ENCODE measurements at regions not wholly inside any gene's neighbourhood (a gene's known extent, or its start where the extent isn't known, plus 50 kb on each side); places are given as distances from the start of the nearest gene placed in this dataset.

GRCh38 chr19:13606156-13606555, 99.9 kb upstream of the CACNA1A start:
- no peak for DNase-seq (ENCODE audit: low read depth)

GRCh38 chr19:13604902-13605586, 98.8 kb upstream of the CACNA1A start:
- DNase-seq (ENCODE audit: low read depth): no peak

- DNase-seq (ENCODE audit: low read depth): no peak
Measured at GRCh38 chr19:13600802-13601201, 94.5 kb upstream of the CACNA1A start.

GRCh38 chr19:13600091-13600490, 93.8 kb upstream of the CACNA1A start:
- DNase-seq (ENCODE audit: low read depth): no peak

GRCh38 chr19:13599681-13600080, 93.4 kb upstream of the CACNA1A start:
- no peak for DNase-seq (ENCODE audit: low read depth)

GRCh38 chr19:13598098-13598497, 91.8 kb upstream of the CACNA1A start:
- no peak for DNase-seq (ENCODE audit: low read depth)

GRCh38 chr19:13597640-13598039, 91.4 kb upstream of the CACNA1A start:
- DNase-seq (ENCODE audit: low read depth): peak; percentile 3

- DNase-seq (ENCODE audit: low read depth): peak; percentile 81
Measured at GRCh38 chr19:13588957-13589833, 82.9 kb upstream of the CACNA1A start.

GRCh38 chr19:13585512-13585911, 79.2 kb upstream of the CACNA1A start:
- no peak for DNase-seq (ENCODE audit: low read depth)

GRCh38 chr19:13583753-13584152, 77.5 kb upstream of the CACNA1A start:
- DNase-seq (ENCODE audit: low read depth): no peak

GRCh38 chr19:13583114-13583513, 76.8 kb upstream of the CACNA1A start:
- no peak for DNase-seq (ENCODE audit: low read depth)

GRCh38 chr19:13581576-13581975, 75.3 kb upstream of the CACNA1A start:
- no peak for DNase-seq (ENCODE audit: low read depth)

- DNase-seq (ENCODE audit: low read depth): no peak
Measured at GRCh38 chr19:13579388-13580060, 73.2 kb upstream of the CACNA1A start.

GRCh38 chr19:13576726-13577125, 70.4 kb upstream of the CACNA1A start:
- DNase-seq (ENCODE audit: low read depth): no peak

GRCh38 chr19:13574933-13575332, 68.7 kb upstream of the CACNA1A start:
- DNase-seq (ENCODE audit: low read depth): no peak

GRCh38 chr19:13573056-13573667, 66.9 kb upstream of the CACNA1A start:
- DNase-seq (ENCODE audit: low read depth): no peak

- no peak for DNase-seq (ENCODE audit: low read depth)
Measured at GRCh38 chr19:13561461-13561860, 55.2 kb upstream of the CACNA1A start.

- DNase-seq (ENCODE audit: low read depth): no peak
Measured at GRCh38 chr19:13557756-13558398, 51.6 kb upstream of the CACNA1A start.

- DNase-seq (ENCODE audit: low read depth): no peak
Measured at GRCh38 chr19:13556552-13556951, 50.3 kb upstream of the CACNA1A start.
